Hepatocyte (in vitro differentiated cells): ENCODE measurements at regions not wholly inside any gene's neighbourhood (a gene's known extent, or its start where the extent isn't known, plus 50 kb on each side); places are given as distances from the start of the nearest gene placed in this dataset.

ENCODE experiments used
- CTCF ChIP-seq: fragments of 200-600 bp; sonication (generic); IDR thresholded peaks from 2 replicates; pipeline ENCODE4 v1.5.1; 2016; ENCODE audit warnings: antibody characterized with exemption, mild to moderate bottlenecking; ENCODE audit not compliant: poor library complexity
- EZH2 ChIP-seq: fragments of 200-600 bp; sonication (generic); IDR thresholded peaks from 2 replicates; pipeline ENCODE4 v1.6.1; 2016; ENCODE audit warnings: antibody characterized with exemption, mild to moderate bottlenecking, borderline replicate concordance

GRCh38 chr2:167681234-167682015, 566.0 kb downstream of the STK39 start:
- TF ChIP-seq CTCF (no peak), EZH2 (no peak)
